ENCODE measurements at regions not wholly inside any gene's neighbourhood (a gene's known extent, or its start where the extent isn't known, plus 50 kb on each side); places are given as distances from the start of the nearest gene placed in this dataset.
"Not testable (repeated sequence)": the region's sequence is repeated elsewhere in the genome, so short reads cannot be mapped to it uniquely, and the experiment has no call there.

GRCh38 chr9:95680306-95680705 is 163.5 kb upstream of the PTCH1 start:
- DNase-seq (ENCODE audit: extremely low read depth, low read depth): not testable (repeated sequence)

- no peak for DNase-seq (ENCODE audit: extremely low read depth, low read depth)
Measured at GRCh38 chr9:95679874-95680273, 163.1 kb upstream of the PTCH1 start.

GRCh38 chr9:95678759-95679158 is 162.0 kb upstream of the PTCH1 start:
- DNase-seq (ENCODE audit: extremely low read depth, low read depth): no peak

DNA sequence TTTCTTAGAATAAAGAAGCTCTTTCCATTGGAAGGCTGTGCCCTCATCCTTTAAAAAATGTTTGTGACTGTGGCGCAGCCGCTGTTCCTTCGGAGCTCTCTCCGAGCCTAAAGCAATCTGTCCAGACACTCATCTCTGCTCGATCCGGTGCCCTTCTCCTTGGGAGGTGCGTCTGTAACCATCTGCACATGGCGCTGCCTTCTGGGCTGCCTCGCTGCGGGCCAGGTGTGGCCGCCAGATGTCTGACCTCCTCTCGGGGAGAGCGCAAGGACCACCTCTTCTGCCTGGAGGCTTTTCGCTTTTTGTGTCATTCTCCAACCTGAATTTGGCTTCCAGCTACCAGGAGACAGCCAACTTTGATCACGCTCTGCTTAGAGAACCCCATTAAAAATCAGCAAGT is 153.4 kb upstream of the PTCH1 start:
- DNase-seq (ENCODE audit: extremely low read depth, low read depth): no peak

- no peak for DNase-seq (ENCODE audit: extremely low read depth, low read depth)
Measured at GRCh38 chr9:95669253-95669652, 152.5 kb upstream of the PTCH1 start.

GRCh38 chr9:95667789-95668188 is 151.0 kb upstream of the PTCH1 start:
- DNase-seq (ENCODE audit: extremely low read depth, low read depth): no peak

GRCh38 chr9:95666785-95667155 is 150.0 kb upstream of the PTCH1 start:
- no peak for DNase-seq (ENCODE audit: extremely low read depth, low read depth)

DNA sequence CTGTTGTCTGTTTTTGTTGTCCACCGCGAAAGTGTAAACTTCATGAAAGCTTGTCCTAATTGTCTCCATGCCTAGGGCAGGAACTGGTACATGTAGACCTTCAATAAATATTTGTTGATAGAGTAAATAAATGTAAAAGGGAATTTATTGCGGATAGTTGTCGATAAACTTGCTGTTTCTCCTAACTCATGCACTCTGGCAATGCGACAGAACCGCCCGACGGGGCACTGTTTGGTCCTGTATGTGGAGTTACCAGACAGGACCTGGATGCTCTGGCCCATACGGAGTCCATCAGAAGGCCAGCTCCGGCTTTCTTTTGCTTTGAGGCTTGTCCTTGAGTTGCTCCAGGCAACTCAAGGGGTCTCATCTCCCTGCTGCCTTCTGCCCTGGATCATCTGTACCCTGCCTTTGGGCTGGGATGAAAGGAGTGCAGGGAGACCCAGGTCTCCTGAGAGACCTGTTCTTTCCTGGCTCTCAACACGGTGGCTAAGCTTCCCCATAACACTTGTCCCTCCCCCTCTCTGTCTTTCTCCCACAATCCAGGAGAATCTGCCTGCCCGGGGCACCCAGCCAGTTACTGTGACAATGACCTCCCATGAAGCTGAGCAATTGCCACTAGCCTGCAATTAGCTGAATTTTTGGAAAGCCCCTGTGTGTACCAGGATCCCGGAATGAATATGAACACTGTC is 149.5 kb upstream of the PTCH1 start:
- DNase-seq (ENCODE audit: extremely low read depth, low read depth): no peak

DNA sequence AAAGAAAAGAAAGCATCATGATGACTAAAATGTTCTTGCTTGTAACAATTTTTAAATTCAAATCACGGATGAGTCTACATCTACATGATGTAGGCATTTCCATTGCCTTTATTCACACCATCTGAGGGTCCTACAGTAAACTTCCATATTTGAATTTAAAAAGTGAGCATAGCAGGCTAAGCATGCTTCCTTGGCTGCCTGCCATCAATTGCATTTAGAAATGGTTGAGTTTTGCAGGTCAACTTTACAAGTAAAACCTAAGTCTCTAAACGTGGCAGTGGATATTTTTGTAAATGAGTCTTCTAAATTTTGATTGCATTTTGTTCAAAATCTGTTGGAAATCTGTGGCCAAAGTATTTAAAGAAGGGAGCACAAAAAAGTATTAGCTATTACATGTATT is 136.5 kb upstream of the PTCH1 start:
- no peak for DNase-seq (ENCODE audit: extremely low read depth, low read depth)

GRCh38 chr9:95650720-95651119 is 133.9 kb upstream of the PTCH1 start:
- DNase-seq (ENCODE audit: extremely low read depth, low read depth): no peak

GRCh38 chr9:95649801-95650213 is 133.0 kb upstream of the PTCH1 start:
- DNase-seq (ENCODE audit: extremely low read depth, low read depth): no peak

DNA sequence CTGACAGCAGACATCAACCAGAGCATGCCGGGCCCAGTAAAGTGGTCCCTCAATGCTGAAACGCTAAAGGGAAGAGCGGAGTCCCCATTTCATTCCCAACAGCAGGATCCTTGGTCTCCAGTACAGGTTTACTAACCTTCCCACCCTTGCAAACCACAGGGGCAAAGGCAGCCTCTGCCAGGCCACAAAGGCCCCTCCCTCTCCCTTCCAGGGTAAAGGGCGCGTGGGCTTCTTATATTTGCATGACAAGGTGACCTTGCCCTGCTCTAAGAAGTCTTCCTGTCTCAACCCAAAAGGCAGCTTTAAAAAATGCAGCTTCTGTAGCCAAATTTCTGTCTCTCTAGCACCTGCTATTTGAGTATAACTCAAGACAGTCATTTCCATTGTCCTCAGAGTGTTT is 131.5 kb upstream of the PTCH1 start:
- no peak for DNase-seq (ENCODE audit: extremely low read depth, low read depth)

DNA sequence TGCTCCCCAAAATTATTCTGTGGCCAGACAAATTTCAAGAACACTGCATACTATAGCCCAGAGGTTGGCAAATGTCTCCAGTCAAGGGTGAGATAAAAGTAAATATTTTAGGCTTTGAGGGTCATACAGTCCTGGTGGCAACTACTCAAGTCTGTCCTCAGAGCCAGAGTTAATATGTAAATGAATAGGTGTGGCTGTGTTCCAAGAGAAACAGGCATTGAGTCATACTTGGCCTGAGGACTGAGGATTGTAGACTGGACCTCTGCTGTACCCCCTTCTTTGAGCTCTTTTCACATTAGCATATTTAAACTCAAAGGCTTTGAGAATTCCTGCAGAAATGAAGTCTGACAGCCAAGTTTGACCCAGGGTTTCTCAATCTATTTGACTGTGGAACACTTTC is 129.2 kb upstream of the PTCH1 start:
- DNase-seq (ENCODE audit: extremely low read depth, low read depth): no peak

DNA sequence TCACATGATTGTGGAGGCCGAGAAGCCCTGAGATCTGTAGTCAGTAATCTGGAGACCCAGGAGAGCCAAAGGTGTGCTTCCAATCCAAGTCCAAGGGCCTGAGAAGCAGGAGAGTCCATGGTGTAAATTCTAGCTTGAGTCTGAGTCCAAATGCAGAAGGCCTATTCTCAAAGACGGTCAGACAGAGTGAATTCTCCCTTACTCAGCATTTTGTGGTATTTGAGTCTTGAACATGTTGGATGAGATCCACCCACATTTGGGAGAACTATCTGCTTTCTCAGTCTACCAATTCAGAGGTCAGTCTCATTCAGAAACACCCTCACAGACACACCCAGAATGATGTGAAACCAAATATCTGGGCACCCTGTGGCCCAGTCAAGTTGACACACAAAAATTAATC is 128.8 kb upstream of the PTCH1 start:
- DNase-seq (ENCODE audit: extremely low read depth, low read depth): no peak

- DNase-seq (ENCODE audit: extremely low read depth, low read depth): no peak
Measured at GRCh38 chr9:95644377-95644776, 127.6 kb upstream of the PTCH1 start.

GRCh38 chr9:95643619-95644018 is 126.8 kb upstream of the PTCH1 start:
- DNase-seq (ENCODE audit: extremely low read depth, low read depth): no peak

- DNase-seq (ENCODE audit: extremely low read depth, low read depth): no peak
Measured at GRCh38 chr9:95642189-95642588, 125.4 kb upstream of the PTCH1 start.

GRCh38 chr9:95641586-95641985 is 124.8 kb upstream of the PTCH1 start:
- no peak for DNase-seq (ENCODE audit: extremely low read depth, low read depth)

- DNase-seq (ENCODE audit: extremely low read depth, low read depth): no peak
Measured at GRCh38 chr9:95640336-95640735, 123.6 kb upstream of the PTCH1 start.

DNA sequence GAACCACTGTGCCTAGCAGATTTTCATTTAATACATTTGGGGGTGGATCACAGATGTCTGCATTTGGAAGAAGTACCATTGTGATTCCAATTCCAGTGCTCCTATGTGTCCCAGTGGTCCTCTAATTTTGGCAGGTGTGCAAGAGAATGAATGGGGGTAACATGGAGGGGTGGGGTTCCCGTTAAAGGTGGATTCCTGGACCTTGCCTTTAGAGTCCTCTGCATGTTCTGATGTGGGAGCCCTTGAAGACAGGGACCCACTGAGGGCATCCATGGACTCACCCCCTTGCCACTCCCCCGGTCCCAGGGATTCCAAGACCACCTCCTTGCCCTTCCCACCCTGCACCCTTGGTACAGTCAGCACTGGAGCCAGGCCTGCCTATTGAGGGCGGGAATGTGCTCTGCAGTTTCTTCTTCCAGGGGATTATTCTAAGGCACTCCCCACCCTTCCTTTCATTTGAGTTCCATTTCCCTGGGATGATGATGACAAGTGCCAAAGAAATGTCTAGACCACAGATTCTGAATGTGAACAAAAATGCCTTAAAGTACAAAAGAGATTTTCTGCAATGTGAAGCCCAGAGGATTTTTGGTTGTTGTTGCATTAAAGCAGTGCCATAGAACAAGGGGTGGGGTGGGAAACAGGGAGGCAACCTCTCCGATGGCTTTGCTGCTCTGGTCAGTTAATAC is 119.4 kb upstream of the PTCH1 start:
- no peak for DNase-seq (ENCODE audit: extremely low read depth, low read depth)

- no peak for DNase-seq (ENCODE audit: extremely low read depth, low read depth)
Measured at GRCh38 chr9:95634536-95634935, 117.8 kb upstream of the PTCH1 start.

- DNase-seq (ENCODE audit: extremely low read depth, low read depth): no peak
Measured at GRCh38 chr9:95634114-95634513, 117.3 kb upstream of the PTCH1 start.

DNA sequence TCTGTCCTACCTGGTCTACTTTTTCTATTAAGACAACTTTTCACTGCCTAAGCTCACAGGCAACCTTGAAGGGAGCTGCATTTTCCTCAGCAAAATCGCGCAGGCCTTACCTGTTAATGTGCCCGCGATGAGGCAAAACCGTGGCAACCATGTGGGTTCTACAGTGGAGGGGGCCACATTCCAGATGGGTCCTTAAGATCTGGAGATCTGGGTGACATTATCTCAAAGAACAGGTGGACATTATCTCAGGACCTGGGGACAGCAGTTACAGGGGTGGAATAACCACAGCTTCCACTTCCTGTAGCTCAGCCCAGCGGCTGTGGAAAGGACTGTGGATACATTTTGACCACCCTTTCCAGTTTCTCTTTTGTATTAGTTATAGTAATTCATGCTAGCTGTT is 112.8 kb upstream of the PTCH1 start:
- DNase-seq (ENCODE audit: extremely low read depth, low read depth): no peak

Data from NCI-H460 (cell line).